ENCODE measurements at regions not wholly inside any gene's neighbourhood (a gene's known extent, or its start where the extent isn't known, plus 50 kb on each side); places are given as distances from the start of the nearest gene placed in this dataset.

DNA sequence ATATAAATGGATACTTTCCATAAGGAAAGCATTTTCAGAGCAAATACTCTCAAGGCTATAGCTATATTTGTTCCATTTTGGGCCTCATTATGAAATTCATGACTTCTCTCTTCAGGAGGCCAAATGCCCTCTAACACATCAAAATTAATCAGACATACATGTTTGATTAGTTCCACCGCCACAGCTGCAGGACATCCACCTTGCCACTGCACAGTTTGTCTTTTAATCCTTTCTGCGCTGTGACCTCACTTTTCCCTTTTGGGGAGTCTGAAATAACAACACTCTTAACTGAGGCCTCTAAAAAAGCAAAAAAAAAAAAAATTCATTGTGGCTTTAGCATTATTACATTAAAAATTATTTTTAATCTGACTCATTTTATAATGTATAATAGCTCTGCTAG is 279.1 kb upstream of the CDH12 start:
- TF ChIP-seq EZH2 (IDR thresholded peaks at IDR 0.05; ENCODE audit: borderline replicate concordance, low read depth, low read length, severe bottlenecking) (no peak), POLR2A (IDR thresholded peaks at IDR 0.05; ENCODE audit: low read depth, low read length) (no peak), CTCF (IDR thresholded peaks at IDR 0.05; ENCODE audit: extremely low read depth in 1 of 2, insufficient read depth in 1 of 2, low read depth in 1 of 2, low read length in 2 of 2) (no peak), MAX (IDR thresholded peaks at IDR 0.05; ENCODE audit: insufficient read depth, insufficient read length) (no peak), POLR2AphosphoS5 (IDR thresholded peaks at IDR 0.05; ENCODE audit: insufficient read depth, low read depth, low read length) (no peak), GATA2 (IDR thresholded peaks at IDR 0.05; ENCODE audit: insufficient read depth, insufficient read length, low read depth, low read length) (no peak), FOS (IDR thresholded peaks at IDR 0.05; ENCODE audit: borderline replicate concordance, insufficient read depth, low read length) (no peak)
